IMR-90 (cell line): ENCODE measurements at regions not wholly inside any gene's neighbourhood (a gene's known extent, or its start where the extent isn't known, plus 50 kb on each side); places are given as distances from the start of the nearest gene placed in this dataset.
A peak's percentile ranks its signal among the peaks of the same experiment; 100 is the strongest.

Experiments
- ATAC-seq: fragments of 200-7000 bp; cut with Tn5 transposase; 2 replicates; pipeline ENCODE4 v1.9.1; 2020; ENCODE audit warnings: low read depth, mild to moderate bottlenecking, moderate library complexity
- BruUV-seq: library from RNA; stranded (reverse); fragments of 400-500 nt; replicated peaks from 2 replicates; lab custom pipeline; 2021; lab: Mats Ljungman, UMichigan
- CTCF ChIA-PET: fragments of 300-600 bp; formaldehyde crosslinking; extraction: SDS; loops from one replicate; lab custom pipeline; 2021; ENCODE audit warnings: antibody characterized with exemption; lab: Yijun Ruan, JAX
- POLR2A ChIA-PET: fragments of 300-600 bp; sonication (Branson Sonifier 250); formaldehyde crosslinking; loops from one replicate; lab custom pipeline; 2022; ENCODE audit warnings: antibody characterized with exemption; ENCODE audit not compliant: unreplicated experiment; lab: Charles Lee
- DNase-seq: peaks from one replicate; pipeline ENCODE4 v3.0.0; 2013
- H2AFZ ChIP-seq: replicated peaks from 2 replicates; pipeline ENCODE3; 2013; ENCODE audit warnings: low read length, mild to moderate bottlenecking; ENCODE audit not compliant: poor library complexity
- H2AK5ac ChIP-seq: 2 replicates; pipeline ENCODE4 v1.6.1; 2013; ENCODE audit warnings: low read depth, low read length, inconsistent platforms
- H2AK9ac ChIP-seq: replicated peaks from 2 replicates; pipeline ENCODE3; 2013; ENCODE audit warnings: mild to moderate bottlenecking, low read depth, low read length, moderate library complexity; ENCODE audit not compliant: poor library complexity
- H2BK120ac ChIP-seq: 2 replicates; pipeline ENCODE4 v1.6.1; 2013; ENCODE audit warnings: low read depth, low read length, inconsistent platforms
- H2BK15ac ChIP-seq: 3 replicates; pipeline ENCODE4 v1.6.1; 2013; ENCODE audit warnings: low read depth, low read length, inconsistent platforms
- H2BK20ac ChIP-seq: 2 replicates; pipeline ENCODE4 v1.6.1; 2013; ENCODE audit warnings: low read depth, mild to moderate bottlenecking, inconsistent platforms, low read length, moderate library complexity
- H2BK5ac ChIP-seq: 2 replicates; pipeline ENCODE4 v1.6.1; 2013; ENCODE audit warnings: mild to moderate bottlenecking, low read depth, low read length, inconsistent platforms; ENCODE audit not compliant: poor library complexity, severe bottlenecking
- H3K14ac ChIP-seq: replicated peaks from 2 replicates; pipeline ENCODE4 v1.6.1; 2013; ENCODE audit warnings: low read depth, low read length, inconsistent platforms
- H3K18ac ChIP-seq: 2 replicates; pipeline ENCODE4 v1.6.1; 2013; ENCODE audit warnings: low read depth, low read length, control low read depth
- H3K23ac ChIP-seq: 2 replicates; pipeline ENCODE4 v1.6.1; 2013; ENCODE audit warnings: low read depth, low read length, inconsistent platforms
- H3K27ac ChIP-seq: 2 replicates; pipeline ENCODE4 v1.5.1; 2013; ENCODE audit warnings: mild to moderate bottlenecking, control low read depth, low read length; ENCODE audit not compliant: insufficient read depth
- H3K27me3 ChIP-seq: 2 replicates; pipeline ENCODE4 v1.6.1; 2013; ENCODE audit warnings: low read length; ENCODE audit not compliant: control insufficient read depth, insufficient read depth
- H3K36me3 ChIP-seq: 2 replicates; pipeline ENCODE4 v1.6.1; 2013; ENCODE audit warnings: low read length, mixed read lengths; ENCODE audit not compliant: control insufficient read depth, insufficient read depth
- H3K4ac ChIP-seq: 2 replicates; pipeline ENCODE4 v1.6.1; 2013; ENCODE audit warnings: low read depth, low read length, inconsistent platforms
- H3K4me1 ChIP-seq: 2 replicates; pipeline ENCODE4 v1.6.1; 2013; ENCODE audit warnings: low read length, mixed read lengths; ENCODE audit not compliant: control insufficient read depth, insufficient read depth
- H3K4me2 ChIP-seq: 2 replicates; pipeline ENCODE4 v1.6.1; 2013; ENCODE audit warnings: low read depth, mild to moderate bottlenecking, control low read depth, low read length, moderate library complexity
- H3K4me3 ChIP-seq: 2 replicates; pipeline ENCODE4 v1.5.1; 2013; ENCODE audit warnings: low read depth, mild to moderate bottlenecking, control low read depth, low read length, moderate library complexity; ENCODE audit not compliant: insufficient read depth
- H3K56ac ChIP-seq: 2 replicates; pipeline ENCODE4 v1.6.1; 2013; ENCODE audit warnings: low read length, inconsistent platforms; ENCODE audit not compliant: insufficient read depth; ENCODE audit errors: extremely low read depth
- H3K79me1 ChIP-seq, 2 experiments: 2 replicates each; pipeline ENCODE4 v1.6.1; 2013; ENCODE audit warnings: low read length in 2 of 2, inconsistent platforms in 1 of 2, low read depth in 1 of 2
- H3K9ac ChIP-seq: 2 replicates; pipeline ENCODE4 v1.6.1; 2013; ENCODE audit warnings: low read depth, low read length, control low read depth
- H3K9me1 ChIP-seq: 2 replicates; pipeline ENCODE4 v1.6.1; 2013; ENCODE audit warnings: low read length, inconsistent platforms; ENCODE audit not compliant: insufficient read depth
- H3K9me3 ChIP-seq: 2 replicates; pipeline ENCODE4 v1.6.1; 2013; ENCODE audit warnings: low read length; ENCODE audit not compliant: control insufficient read depth, insufficient read depth
- H4K20me1 ChIP-seq: 2 replicates; pipeline ENCODE4 v1.6.1; 2013; ENCODE audit warnings: low read length, inconsistent platforms; ENCODE audit not compliant: insufficient read depth
- H4K5ac ChIP-seq: 2 replicates; pipeline ENCODE4 v1.6.1; 2013; ENCODE audit warnings: mild to moderate bottlenecking, low read depth, low read length, control low read depth
- H4K8ac ChIP-seq, 2 experiments: 2 replicates each; pipeline ENCODE4 v1.6.1; 2013; ENCODE audit warnings: low read depth in 2 of 2, low read length in 2 of 2, control low read depth in 1 of 2, inconsistent platforms in 1 of 2
- H4K91ac ChIP-seq: 2 replicates; pipeline ENCODE4 v1.6.1; 2013; ENCODE audit warnings: low read depth, low read length, inconsistent platforms; ENCODE audit not compliant: insufficient read depth
- CEBPB ChIP-seq: IDR thresholded peaks from 2 replicates; pipeline ENCODE4 v1.6.1; 2012; ENCODE audit warnings: low read depth, low read length, improper control_type of control experiment
- CHD1 ChIP-seq: IDR thresholded peaks from 2 replicates; pipeline ENCODE4 v1.6.1; 2012; ENCODE audit warnings: low read depth, low read length, improper control_type of control experiment
- CTCF ChIP-seq: conservative IDR thresholded peaks from 2 replicates; pipeline ENCODE4 v1.5.1; 2012; ENCODE audit warnings: mild to moderate bottlenecking, low read depth, low read length, improper control_type of control experiment
- FOS ChIP-seq: fragments of 150-350 bp; IDR thresholded peaks from 2 replicates; pipeline ENCODE4 v1.6.1; 2016; ENCODE audit warnings: low read depth, low read length
- MAFK ChIP-seq: IDR thresholded peaks from 2 replicates; pipeline ENCODE4 v1.6.1; 2012; ENCODE audit warnings: low read depth, low read length, improper control_type of control experiment
- MAZ ChIP-seq: IDR thresholded peaks from 2 replicates; pipeline ENCODE4 v1.6.1; 2012; ENCODE audit warnings: low read depth, mild to moderate bottlenecking, low read length, improper control_type of control experiment, moderate library complexity, borderline replicate concordance
- NFE2L2 ChIP-seq: fragments of 150-350 bp; IDR thresholded peaks from 2 replicates; pipeline ENCODE4 v1.6.1; 2016; ENCODE audit warnings: low read depth, mild to moderate bottlenecking, low read length
- POLR2A ChIP-seq: IDR thresholded peaks from 2 replicates; pipeline ENCODE4 v1.6.1; 2012; ENCODE audit warnings: mild to moderate bottlenecking, low read depth, low read length
- RAD21 ChIP-seq: IDR thresholded peaks from 2 replicates; pipeline ENCODE4 v1.6.1; 2012; ENCODE audit warnings: low read length, improper control_type of control experiment
- RFX5 ChIP-seq: IDR thresholded peaks from 2 replicates; pipeline ENCODE4 v1.8.0; 2012; ENCODE audit warnings: low read depth, mild to moderate bottlenecking, low read length, moderate library complexity
- SMC3 ChIP-seq: fragments of 150-350 bp; IDR thresholded peaks from 2 replicates; pipeline ENCODE4 v1.6.1; 2016; ENCODE audit warnings: low read depth, mild to moderate bottlenecking, antibody characterized with exemption, low read length, moderate library complexity
- WGBS, 2 experiments: methylation state at CpG; one replicate each; pipeline versions ENCODE4 v1.1.5 to v1.1.7; 2013; ENCODE audit warnings: missing lambda C conversion rate in 2 of 2; ENCODE audit not compliant: insufficient read length in 1 of 2; ENCODE audit errors: extremely low coverage in 2 of 2; 5-methylcytosine and 5-hydroxymethylcytosine counted together
- dilution Hi-C: fragments of 300-500 bp; cut with HindIII; formaldehyde crosslinking; loops from one replicate; pipeline ENCODE4 v1.14.3; 2018; ENCODE audit warnings: low sequenced_read_pairs; ENCODE audit not compliant: unreplicated experiment
- in situ Hi-C: fragments of 300-500 bp; cut with MboI; formaldehyde crosslinking; loops from 3 replicates; pipeline ENCODE4 v1.14.3; 2019; ENCODE audit warnings: low sequenced_read_pairs, inconsistent platforms, mixed read lengths
- intact Hi-C: fragments of 100-400 bp; cut with micrococcal nuclease; formaldehyde crosslinking; loops from 2 replicates; pipeline ENCODE4 v1.10.0; 2022
- TF ChIP-seq, protein P1 (sequence below): fragments of 150-350 bp; IDR thresholded peaks from 2 replicates; pipeline ENCODE4 v1.6.1; 2016; ENCODE audit warnings: low read depth, mild to moderate bottlenecking, low read length, moderate library complexity, borderline replicate concordance
- TF ChIP-seq, protein P2 (sequence below): fragments of 150-350 bp; IDR thresholded peaks from 2 replicates; pipeline ENCODE4 v1.6.1; 2017; ENCODE audit warnings: mild to moderate bottlenecking, antibody characterized with exemption, low read length, low read depth

DNA sequence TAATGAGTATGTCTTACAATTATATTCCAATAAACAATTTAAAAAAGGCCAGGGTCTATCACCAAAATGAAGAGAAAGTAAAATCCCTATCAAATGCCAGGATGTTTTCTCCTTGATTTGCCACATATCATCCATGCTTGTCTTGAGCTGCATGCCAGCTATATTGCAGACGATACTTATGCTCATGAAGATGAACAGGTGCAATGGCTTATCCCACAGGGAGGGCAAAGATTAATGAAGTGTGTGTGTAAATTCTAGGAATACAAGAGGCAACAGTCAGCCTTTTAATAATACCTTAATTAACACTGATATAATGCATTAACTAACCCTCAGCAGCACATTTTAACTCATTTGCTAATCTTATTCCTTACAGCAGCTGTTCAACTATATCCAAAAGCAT lies 850.5 kb downstream of the KCNA4 start:
- H2BK120ac ChIP-seq = peak overlapping the region; percentile 86
- no TSS peak for BruUV-seq
- peaks cover 0 to 4% of the 10 kb centered on the region in 2 experiments; a peak in 2 of 4 replicates for H3K79me1 ChIP-seq
- peak overlapping the region; percentile 28 for H2BK5ac ChIP-seq
- H4K5ac ChIP-seq = peak overlapping the region; percentile 84; the same call in 1 of the 2 replicates
- POLR2A ChIA-PET = no interaction called here
- peak overlapping the region; percentile 86 for H2BK20ac ChIP-seq
- H3K4me3 ChIP-seq = no peak overlapping the region
- no peak overlapping the region for H3K27ac ChIP-seq
- 0 out of 2 replicates have a peak overlapping the region, but pooled peaks have one; percentile 29 for H3K23ac ChIP-seq
- H3K4ac ChIP-seq = peak overlapping the region; percentile 69
- peak overlapping the region; percentile 32 for H2AK5ac ChIP-seq
- no peak overlapping the region; the same call in 1 of the 2 replicates for H3K14ac ChIP-seq
- no peak overlapping the region; the same call in 2 of the 3 replicates for H2BK15ac ChIP-seq
- no peak overlapping the region for H3K4me2 ChIP-seq
- no CpG with 5 or more reads among the region's 1 CpG for WGBS, 2 experiments
- no peaks in the 10 kb centered on the region for H3K9me1 ChIP-seq
- TF ChIP-seq RAD21 (no peak), SMC3 (no peak), CHD1 (no peak), MAFK (no peak), FOS (no peak), NFE2L2 (no peak), MAZ (no peak), RFX5 (no peak), POLR2A (no peak), CTCF (no peak), CEBPB (no peak)
- TF ChIP-seq, protein P1, sequence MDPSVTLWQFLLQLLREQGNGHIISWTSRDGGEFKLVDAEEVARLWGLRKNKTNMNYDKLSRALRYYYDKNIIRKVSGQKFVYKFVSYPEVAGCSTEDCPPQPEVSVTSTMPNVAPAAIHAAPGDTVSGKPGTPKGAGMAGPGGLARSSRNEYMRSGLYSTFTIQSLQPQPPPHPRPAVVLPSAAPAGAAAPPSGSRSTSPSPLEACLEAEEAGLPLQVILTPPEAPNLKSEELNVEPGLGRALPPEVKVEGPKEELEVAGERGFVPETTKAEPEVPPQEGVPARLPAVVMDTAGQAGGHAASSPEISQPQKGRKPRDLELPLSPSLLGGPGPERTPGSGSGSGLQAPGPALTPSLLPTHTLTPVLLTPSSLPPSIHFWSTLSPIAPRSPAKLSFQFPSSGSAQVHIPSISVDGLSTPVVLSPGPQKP = no peak
- TF ChIP-seq, protein P2, sequence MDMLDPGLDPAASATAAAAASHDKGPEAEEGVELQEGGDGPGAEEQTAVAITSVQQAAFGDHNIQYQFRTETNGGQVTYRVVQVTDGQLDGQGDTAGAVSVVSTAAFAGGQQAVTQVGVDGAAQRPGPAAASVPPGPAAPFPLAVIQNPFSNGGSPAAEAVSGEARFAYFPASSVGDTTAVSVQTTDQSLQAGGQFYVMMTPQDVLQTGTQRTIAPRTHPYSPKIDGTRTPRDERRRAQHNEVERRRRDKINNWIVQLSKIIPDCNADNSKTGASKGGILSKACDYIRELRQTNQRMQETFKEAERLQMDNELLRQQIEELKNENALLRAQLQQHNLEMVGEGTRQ = no peak
- peaks cover 6% of the 10 kb centered on the region; the same call in 1 of the 2 replicates for H3K4me1 ChIP-seq
- no peak overlapping the region for H3K9ac ChIP-seq
- no peaks in the 10 kb centered on the region for H3K9me3 ChIP-seq
- H2AFZ ChIP-seq = no peak overlapping the region
- dilution Hi-C loops = no loop called here
- no peak for DNase-seq
- in situ Hi-C loops = loop anchor here (25.0 kb wide), 1 partner anchor 1454 kb away; the partner anchor contains the start of gene BDNF
- no peak overlapping the region for H2AK9ac ChIP-seq
- H4K8ac ChIP-seq = peak overlapping the region; percentile 43 to 72; a peak in 3 of 4 replicates
- CTCF ChIA-PET = interaction anchor here (1.2 kb wide), 1 partner anchor 163 kb away, joined by 3 read pairs; no protein-coding TSS in a partner anchor
- peak overlapping the region; percentile 92 for H3K18ac ChIP-seq
- intact Hi-C loops = no loop called here
- peak overlapping the region; percentile 65 for H4K91ac ChIP-seq
- no peak for ATAC-seq
- no peaks in the 10 kb centered on the region for H3K36me3 ChIP-seq
- no peaks in the 10 kb centered on the region for H4K20me1 ChIP-seq
- no peaks in the 10 kb centered on the region for H3K27me3 ChIP-seq
- H3K56ac ChIP-seq = no peak overlapping the region
